Upper lobe of left lung (tissue), 4 donors: ENCODE measurements at regions not wholly inside any gene's neighbourhood (a gene's known extent, or its start where the extent isn't known, plus 50 kb on each side); places are given as distances from the start of the nearest gene placed in this dataset.

Experiments used
- POLR2A ChIP-seq, 4 donors: fragments of 450-650 bp; IDR thresholded peaks; one replicate each; pipeline ENCODE4 v1.5.1; 2016 to 2017; ENCODE audit warnings: antibody characterized with exemption in 4 of 4, mild to moderate bottlenecking in 2 of 4
- TF ChIP-seq, protein P1 (sequence below), 6 experiments: fragments of 450-650 bp in 4 of 6; fragments of 200-600 bp in 2 of 6; sonication (generic) in 2 of 6; IDR thresholded peaks; one replicate each; pipeline ENCODE4 v1.5.1; 2016 to 2019; ENCODE audit warnings: antibody characterized with exemption in 6 of 6

DNA sequence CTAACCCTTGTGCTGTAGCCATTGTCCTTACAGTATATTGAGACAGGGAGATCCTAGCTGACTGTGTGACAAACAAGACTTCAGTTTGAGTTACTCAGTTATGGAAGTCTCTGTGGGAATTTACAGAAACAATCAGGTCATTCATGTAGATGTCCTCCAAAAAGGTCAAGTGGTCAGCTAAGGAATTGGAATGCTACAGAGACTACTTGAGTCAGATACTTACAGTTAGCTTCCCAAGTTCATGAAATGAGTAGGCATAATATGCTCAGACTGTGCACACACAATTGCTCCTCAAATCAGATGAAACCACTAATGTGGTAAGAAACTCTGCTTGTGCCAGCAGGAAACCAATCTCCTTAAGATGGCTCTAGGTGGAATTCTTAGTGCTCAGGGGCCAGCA is 985.7 kb downstream of the NSUN3 start:
- TF ChIP-seq, protein P1, sequence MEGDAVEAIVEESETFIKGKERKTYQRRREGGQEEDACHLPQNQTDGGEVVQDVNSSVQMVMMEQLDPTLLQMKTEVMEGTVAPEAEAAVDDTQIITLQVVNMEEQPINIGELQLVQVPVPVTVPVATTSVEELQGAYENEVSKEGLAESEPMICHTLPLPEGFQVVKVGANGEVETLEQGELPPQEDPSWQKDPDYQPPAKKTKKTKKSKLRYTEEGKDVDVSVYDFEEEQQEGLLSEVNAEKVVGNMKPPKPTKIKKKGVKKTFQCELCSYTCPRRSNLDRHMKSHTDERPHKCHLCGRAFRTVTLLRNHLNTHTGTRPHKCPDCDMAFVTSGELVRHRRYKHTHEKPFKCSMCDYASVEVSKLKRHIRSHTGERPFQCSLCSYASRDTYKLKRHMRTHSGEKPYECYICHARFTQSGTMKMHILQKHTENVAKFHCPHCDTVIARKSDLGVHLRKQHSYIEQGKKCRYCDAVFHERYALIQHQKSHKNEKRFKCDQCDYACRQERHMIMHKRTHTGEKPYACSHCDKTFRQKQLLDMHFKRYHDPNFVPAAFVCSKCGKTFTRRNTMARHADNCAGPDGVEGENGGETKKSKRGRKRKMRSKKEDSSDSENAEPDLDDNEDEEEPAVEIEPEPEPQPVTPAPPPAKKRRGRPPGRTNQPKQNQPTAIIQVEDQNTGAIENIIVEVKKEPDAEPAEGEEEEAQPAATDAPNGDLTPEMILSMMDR (IDR thresholded peaks at IDR 0.05) = no peak
- TF ChIP-seq POLR2A (IDR thresholded peaks at IDR 0.05) = no peak
